ENCODE measurements at regions not wholly inside any gene's neighbourhood (a gene's known extent, or its start where the extent isn't known, plus 50 kb on each side); places are given as distances from the start of the nearest gene placed in this dataset.

DNA sequence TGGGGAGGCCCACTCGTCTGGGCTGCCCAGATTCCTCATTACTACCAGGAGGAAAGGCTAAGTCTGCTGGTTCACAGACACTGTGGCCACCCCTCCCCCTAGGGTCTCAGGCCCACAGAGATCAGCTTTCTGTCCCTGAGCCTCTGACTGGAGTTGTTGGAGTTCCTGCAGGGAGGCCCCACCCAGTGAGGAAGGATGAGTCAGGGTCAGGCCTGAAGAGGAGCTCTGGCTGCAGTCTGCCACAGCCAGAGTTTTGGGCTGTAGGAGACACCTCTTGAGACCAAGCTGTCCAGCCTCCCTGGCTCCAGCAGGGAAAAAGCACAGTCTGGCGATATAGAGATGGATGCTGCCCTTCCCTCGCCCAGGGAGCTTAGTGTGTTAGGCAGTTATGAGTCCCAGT, 720.9 kb upstream of the SEMA6D start:
- no peak for DNase-seq (ENCODE audit: low spot score in 2 of 2)
- WGBS, 2 donors = 83 to 97% methylated on average over 3 of the region's 3 CpGs
- intact Hi-C loops (cut with DNase I; ENCODE audit: low total_unique reads) = no loop called here
- TF ChIP-seq POLR2A (IDR thresholded peaks at IDR 0.05) (no peak), CTCF (IDR thresholded peaks at IDR 0.05) (no peak)
- H3K4me3 ChIP-seq (ENCODE audit: low read depth, poor library complexity, severe bottlenecking) = no peak overlapping the region

DNA sequence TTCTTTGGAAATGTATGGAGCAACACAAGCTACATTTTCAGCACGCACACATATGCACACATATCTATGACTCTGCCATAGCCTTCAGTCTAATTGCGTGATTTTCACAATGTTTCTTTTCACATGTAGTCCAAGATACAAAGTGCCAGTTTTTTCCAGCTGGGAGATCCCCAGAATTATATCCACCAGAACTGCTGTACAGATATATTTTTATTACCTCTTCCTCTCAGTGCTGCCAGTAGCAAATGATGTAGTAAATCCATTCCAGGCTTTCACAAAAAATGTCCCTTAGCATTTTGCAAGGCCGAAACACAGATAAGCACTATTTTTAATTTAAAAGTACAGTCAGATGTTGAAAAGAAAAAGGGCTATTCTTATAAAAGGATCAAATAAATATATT, 719.8 kb upstream of the SEMA6D start:
- TF ChIP-seq CTCF (IDR thresholded peaks at IDR 0.05) (no peak), POLR2A (IDR thresholded peaks at IDR 0.05) (no peak)
- H3K4me3 ChIP-seq (ENCODE audit: low read depth, poor library complexity, severe bottlenecking) = no peak overlapping the region
- DNase-seq (ENCODE audit: low spot score in 2 of 2) = no peak
- 66 to 72% methylated on average over 3 of the region's 3 CpGs for WGBS, 2 donors
- intact Hi-C loops (cut with DNase I; ENCODE audit: low total_unique reads) = no loop called here

GRCh38 chr15:47003568-47003967, 713.7 kb upstream of the SEMA6D start:
- intact Hi-C loops (cut with DNase I; ENCODE audit: low total_unique reads) = no loop called here
- no peak overlapping the region for H3K4me3 ChIP-seq (ENCODE audit: low read depth, poor library complexity, severe bottlenecking)
- TF ChIP-seq POLR2A (IDR thresholded peaks at IDR 0.05) (no peak), CTCF (IDR thresholded peaks at IDR 0.05) (no peak)
- no peak for DNase-seq (ENCODE audit: low spot score in 2 of 2)
- 59 to 62% methylated on average over 1 of the region's 1 CpG for WGBS, 2 donors

DNA sequence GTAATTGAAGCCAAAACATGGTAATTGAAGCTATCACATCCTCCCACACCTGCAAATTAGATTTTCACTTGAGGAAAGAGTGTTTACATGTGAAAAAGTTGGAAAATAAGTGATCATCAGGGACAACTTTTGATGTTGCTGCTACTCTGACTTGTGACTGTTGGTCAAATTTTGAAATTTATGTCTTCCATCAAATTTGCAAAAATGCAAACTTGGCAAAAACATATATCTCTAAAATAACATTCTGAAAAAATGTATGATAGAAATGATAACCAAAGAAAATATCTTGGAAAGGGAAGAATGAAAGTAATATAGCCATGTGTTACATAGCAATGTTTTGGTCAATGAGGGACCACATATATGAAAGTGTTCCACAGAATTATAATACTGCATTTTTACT, 703.9 kb upstream of the SEMA6D start:
- no peak overlapping the region for H3K4me3 ChIP-seq (ENCODE audit: low read depth, poor library complexity, severe bottlenecking)
- DNase-seq (ENCODE audit: low spot score in 2 of 2) = no peak
- intact Hi-C loops (cut with DNase I; ENCODE audit: low total_unique reads) = no loop called here
- TF ChIP-seq CTCF (IDR thresholded peaks at IDR 0.05) = no peak

DNA sequence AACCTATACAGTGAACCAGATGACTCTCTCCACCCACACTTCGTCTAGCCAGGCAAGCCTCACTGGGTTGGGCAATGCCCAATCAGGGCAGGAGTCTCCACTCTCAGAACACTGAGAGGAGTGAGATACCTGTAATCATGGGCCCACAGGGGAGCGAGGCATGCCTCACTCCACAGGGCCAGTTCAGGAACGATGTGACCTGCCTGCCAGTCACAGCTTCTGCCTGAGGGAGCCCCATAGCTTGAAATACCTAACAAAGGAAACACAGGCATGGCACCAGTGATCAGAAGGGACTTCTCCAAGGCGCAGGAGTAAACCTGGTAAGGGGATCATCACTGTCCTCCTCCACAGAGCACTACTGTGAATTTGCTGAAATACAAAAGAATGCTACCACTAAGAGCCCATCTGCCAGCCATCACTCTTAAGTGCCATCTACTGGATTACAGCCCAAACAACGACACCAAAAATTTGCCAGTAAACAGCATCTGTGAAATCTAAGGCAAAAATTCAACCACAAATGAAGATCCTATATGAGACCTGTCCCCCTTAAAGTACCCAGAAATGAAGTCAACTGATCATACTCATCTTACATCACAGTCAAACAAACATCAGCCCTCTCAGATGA, 689.9 kb upstream of the SEMA6D start:
- 65 to 78% methylated on average over 5 of the region's 5 CpGs for WGBS, 2 donors
- DNase-seq (ENCODE audit: low spot score in 2 of 2) = no peak
- no peak overlapping the region for H3K4me3 ChIP-seq (ENCODE audit: low read depth, poor library complexity, severe bottlenecking)
- intact Hi-C loops (cut with DNase I; ENCODE audit: low total_unique reads) = no loop called here
- TF ChIP-seq CTCF (IDR thresholded peaks at IDR 0.05) (no peak), POLR2A (IDR thresholded peaks at IDR 0.05) (no peak)

Measured in lower leg skin (tissue), 4 donors.